ENCODE measurements at regions not wholly inside any gene's neighbourhood (a gene's known extent, or its start where the extent isn't known, plus 50 kb on each side); places are given as distances from the start of the nearest gene placed in this dataset.

- no peak for DNase-seq (ENCODE audit: low read depth)
Measured at GRCh38 chr10:1873661-1874315, 136.5 kb upstream of the ADARB2 start.

- DNase-seq (ENCODE audit: low read depth) = no peak
Measured at GRCh38 chr10:1872151-1872726, 134.9 kb upstream of the ADARB2 start.

GRCh38 chr10:1870491-1870890 is 133.2 kb upstream of the ADARB2 start:
- no peak for DNase-seq (ENCODE audit: low read depth)

GRCh38 chr10:1869861-1870260 is 132.5 kb upstream of the ADARB2 start:
- DNase-seq (ENCODE audit: low read depth) = no peak

- no peak for DNase-seq (ENCODE audit: low read depth)
Measured at GRCh38 chr10:1860351-1860750, 123.0 kb upstream of the ADARB2 start.

GRCh38 chr10:1858547-1858946 is 121.2 kb upstream of the ADARB2 start:
- DNase-seq (ENCODE audit: low read depth) = no peak

GRCh38 chr10:1858048-1858447 is 120.7 kb upstream of the ADARB2 start:
- no peak for DNase-seq (ENCODE audit: low read depth)

- no peak for DNase-seq (ENCODE audit: low read depth)
Measured at GRCh38 chr10:1855911-1856310, 118.6 kb upstream of the ADARB2 start.

- no peak for DNase-seq (ENCODE audit: low read depth)
Measured at GRCh38 chr10:1854271-1854670, 116.9 kb upstream of the ADARB2 start.

GRCh38 chr10:1853801-1854200 is 116.5 kb upstream of the ADARB2 start:
- no peak for DNase-seq (ENCODE audit: low read depth)

- DNase-seq (ENCODE audit: low read depth) = no peak
Measured at GRCh38 chr10:1852841-1853240, 115.5 kb upstream of the ADARB2 start.

- no peak for DNase-seq (ENCODE audit: low read depth)
Measured at GRCh38 chr10:1851762-1852161, 114.4 kb upstream of the ADARB2 start.

- DNase-seq (ENCODE audit: low read depth) = no peak
Measured at GRCh38 chr10:1850971-1851527, 113.7 kb upstream of the ADARB2 start.

GRCh38 chr10:1847361-1847760 is 110.0 kb upstream of the ADARB2 start:
- DNase-seq (ENCODE audit: low read depth) = no peak

GRCh38 chr10:1846032-1846431 is 108.7 kb upstream of the ADARB2 start:
- DNase-seq (ENCODE audit: low read depth) = no peak

GRCh38 chr10:1841759-1842158 is 104.4 kb upstream of the ADARB2 start:
- DNase-seq (ENCODE audit: low read depth) = no peak

GRCh38 chr10:1829712-1830111 is 92.4 kb upstream of the ADARB2 start:
- DNase-seq (ENCODE audit: low read depth) = no peak

GRCh38 chr10:1824928-1825327 is 87.6 kb upstream of the ADARB2 start:
- DNase-seq (ENCODE audit: low read depth) = no peak

GRCh38 chr10:1814556-1814955 is 77.2 kb upstream of the ADARB2 start:
- no peak for DNase-seq (ENCODE audit: low read depth)

- DNase-seq (ENCODE audit: low read depth) = no peak
Measured at GRCh38 chr10:1809139-1809741, 71.9 kb upstream of the ADARB2 start.

- no peak for DNase-seq (ENCODE audit: low read depth)
Measured at GRCh38 chr10:1807924-1808323, 70.6 kb upstream of the ADARB2 start.

- DNase-seq (ENCODE audit: low read depth) = no peak
Measured at GRCh38 chr10:1807196-1807595, 69.9 kb upstream of the ADARB2 start.

- DNase-seq (ENCODE audit: low read depth) = no peak
Measured at GRCh38 chr10:1802413-1802812, 65.1 kb upstream of the ADARB2 start.

GRCh38 chr10:1788401-1788800 is 51.1 kb upstream of the ADARB2 start:
- DNase-seq (ENCODE audit: low read depth) = no peak

Measured in EH (cell line).